Progenitor cell of endocrine pancreas (in vitro differentiated cells): ENCODE measurements at regions not wholly inside any gene's neighbourhood (a gene's known extent, or its start where the extent isn't known, plus 50 kb on each side); places are given as distances from the start of the nearest gene placed in this dataset.

Experiments used
- DNase-seq: peaks from one replicate; pipeline ENCODE4 v3.0.0; 2021; ENCODE audit warnings: low spot score; ENCODE audit not compliant: unreplicated experiment
- H3K27ac Mint-ChIP-seq: 2 replicates; pipeline ENCODE4 v1.8.0; 2021; ENCODE audit warnings: mild to moderate bottlenecking, moderate library complexity, mixed read lengths
- H3K27me3 Mint-ChIP-seq: 2 replicates; pipeline ENCODE4 v1.8.0; 2021; ENCODE audit warnings: mixed read lengths
- H3K36me3 Mint-ChIP-seq: 2 replicates; pipeline ENCODE4 v1.8.0; 2022; ENCODE audit warnings: mixed read lengths; ENCODE audit not compliant: insufficient read depth
- H3K4me1 Mint-ChIP-seq: 2 replicates; pipeline ENCODE4 v1.8.0; 2021; ENCODE audit warnings: low read depth, mixed read lengths
- H3K4me3 Mint-ChIP-seq: 2 replicates; pipeline ENCODE4 v1.8.0; 2021; ENCODE audit warnings: low read depth, mild to moderate bottlenecking, moderate library complexity, mixed read lengths
- H3K9me3 Mint-ChIP-seq: 2 replicates; pipeline ENCODE4 v1.8.0; 2021; ENCODE audit warnings: low read depth, mixed read lengths
- CTCF ChIP-seq: fragments of 200-600 bp; sonication (generic); IDR thresholded peaks from one replicate; pipeline ENCODE4 v1.5.0; 2021; ENCODE audit warnings: antibody characterized with exemption, mild to moderate bottlenecking; ENCODE audit not compliant: unreplicated experiment

- H3K27ac Mint-ChIP-seq = no peak overlapping the region
- TF ChIP-seq CTCF = no peak
- H3K4me1 Mint-ChIP-seq = peaks cover 26% of the 10 kb centered on the region
- H3K4me3 Mint-ChIP-seq = no peak overlapping the region
- H3K27me3 Mint-ChIP-seq = peaks cover 14% of the 10 kb centered on the region
- DNase-seq = no peak
- no peaks in the 10 kb centered on the region for H3K9me3 Mint-ChIP-seq
- no peaks in the 10 kb centered on the region for H3K36me3 Mint-ChIP-seq
Measured at GRCh38 chr2:9109871-9110270, 96.7 kb upstream of the ASAP2 start.

GRCh38 chr2:9108210-9108967, 98.2 kb upstream of the ASAP2 start:
- Mint-ChIP-seq H3K4me3 (no peak overlapping the region), H3K9me3 (no peaks in the 10 kb centered on the region), H3K27me3 (peaks cover 14% of the 10 kb centered on the region), H3K27ac (peak overlapping the region; percentile 14), H3K4me1 (peaks cover 28% of the 10 kb centered on the region), H3K36me3 (no peaks in the 10 kb centered on the region)
- DNase-seq = no peak
- TF ChIP-seq CTCF = no peak

GRCh38 chr2:9107168-9108025, 99.2 kb upstream of the ASAP2 start:
- Mint-ChIP-seq H3K9me3 (no peaks in the 10 kb centered on the region), H3K27me3 (peaks cover 7% of the 10 kb centered on the region), H3K4me1 (peaks cover 33% of the 10 kb centered on the region), H3K36me3 (no peaks in the 10 kb centered on the region), H3K4me3 (no peak overlapping the region), H3K27ac (no peak overlapping the region)
- DNase-seq = no peak
- no peak for TF ChIP-seq CTCF

- DNase-seq = no peak
- Mint-ChIP-seq H3K9me3 (no peaks in the 10 kb centered on the region), H3K4me3 (no peak overlapping the region), H3K27ac (no peak overlapping the region), H3K4me1 (peaks cover 29% of the 10 kb centered on the region), H3K27me3 (peaks cover 3% of the 10 kb centered on the region), H3K36me3 (no peaks in the 10 kb centered on the region)
- TF ChIP-seq CTCF = no peak
Measured at GRCh38 chr2:9106338-9107167, 100.1 kb upstream of the ASAP2 start.
